ENCODE measurements at regions not wholly inside any gene's neighbourhood (a gene's known extent, or its start where the extent isn't known, plus 50 kb on each side); places are given as distances from the start of the nearest gene placed in this dataset.
"Not testable (repeated sequence)": the region's sequence is repeated elsewhere in the genome, so short reads cannot be mapped to it uniquely, and the experiment has no call there.

GRCh38 chr6:93183531-93183972, 235.8 kb downstream of the EPHA7 start:
- DNase-seq (ENCODE audit: low spot score) (no peak), ATAC-seq (no peak)

GRCh38 chr6:93182938-93183479, 236.3 kb downstream of the EPHA7 start:
- DNase-seq (ENCODE audit: low spot score) (no peak), ATAC-seq (no peak)

DNA sequence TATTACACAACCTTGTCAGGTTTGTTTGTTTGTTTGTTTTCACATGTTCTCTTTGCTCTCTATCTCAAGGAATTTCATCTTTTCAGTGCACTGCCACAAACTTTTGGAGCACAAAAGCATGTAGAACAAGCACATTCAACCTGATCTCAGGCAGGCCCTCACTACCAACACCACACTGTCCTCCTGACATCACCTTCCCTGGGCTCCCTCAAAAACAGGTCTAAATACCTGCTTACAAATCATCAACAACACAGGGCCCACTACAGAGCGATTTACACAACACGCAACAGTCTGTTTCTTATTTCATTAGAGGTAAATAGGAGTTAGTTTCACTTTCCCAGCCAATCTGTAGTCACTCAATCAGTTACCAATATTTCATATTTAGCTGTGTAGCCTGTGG, 241.4 kb downstream of the EPHA7 start:
- no peak for DNase-seq (ENCODE audit: low spot score)
- ATAC-seq, result no peak

DNA sequence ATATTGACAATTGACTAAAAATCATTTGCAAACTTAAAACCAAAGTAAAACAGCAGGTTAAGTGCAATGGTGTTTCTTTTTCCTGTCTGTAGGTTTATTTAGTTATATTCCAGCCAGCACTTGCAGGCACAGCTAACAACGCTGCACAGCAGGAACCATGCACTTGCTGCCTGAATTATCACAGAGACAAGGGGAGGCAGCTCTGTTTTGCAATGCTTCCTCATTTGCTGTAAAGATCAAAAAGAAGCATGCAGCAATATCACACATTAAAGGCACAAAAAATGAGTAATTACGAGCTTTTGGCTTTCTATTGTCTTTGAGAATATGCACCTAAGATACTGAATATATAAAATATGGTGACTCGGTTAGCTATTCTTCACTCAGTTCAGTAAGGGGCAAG, 241.9 kb downstream of the EPHA7 start:
- DNase-seq (ENCODE audit: low spot score), result no peak
- ATAC-seq, result no peak

DNA sequence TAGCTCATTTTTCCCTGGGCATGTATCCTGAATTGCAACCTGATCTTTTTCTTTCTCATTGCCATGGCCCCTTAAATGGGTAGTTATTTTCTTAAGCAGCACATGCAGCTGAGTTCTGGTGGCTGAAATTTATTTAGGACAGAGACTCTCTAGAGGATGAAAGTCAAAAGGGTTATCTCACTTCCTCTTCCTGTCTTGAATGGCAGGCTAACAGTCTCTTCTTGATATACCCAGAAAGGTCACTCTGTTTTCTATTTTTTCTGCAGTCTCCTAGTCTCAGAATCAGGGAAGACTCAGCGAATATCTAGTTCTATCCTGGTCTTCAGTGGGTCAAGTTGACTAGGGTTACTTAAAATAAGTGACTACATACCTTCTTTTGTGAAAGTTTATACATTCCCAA, 243.3 kb downstream of the EPHA7 start:
- ATAC-seq (no peak), DNase-seq (ENCODE audit: low spot score) (no peak)

GRCh38 chr6:93173573-93173972, 245.8 kb downstream of the EPHA7 start:
- not testable (repeated sequence) for DNase-seq (ENCODE audit: low spot score); ATAC-seq

- no peak for DNase-seq (ENCODE audit: low spot score)
- no peak for ATAC-seq
Measured at GRCh38 chr6:93165850-93166430, 253.4 kb downstream of the EPHA7 start.

DNA sequence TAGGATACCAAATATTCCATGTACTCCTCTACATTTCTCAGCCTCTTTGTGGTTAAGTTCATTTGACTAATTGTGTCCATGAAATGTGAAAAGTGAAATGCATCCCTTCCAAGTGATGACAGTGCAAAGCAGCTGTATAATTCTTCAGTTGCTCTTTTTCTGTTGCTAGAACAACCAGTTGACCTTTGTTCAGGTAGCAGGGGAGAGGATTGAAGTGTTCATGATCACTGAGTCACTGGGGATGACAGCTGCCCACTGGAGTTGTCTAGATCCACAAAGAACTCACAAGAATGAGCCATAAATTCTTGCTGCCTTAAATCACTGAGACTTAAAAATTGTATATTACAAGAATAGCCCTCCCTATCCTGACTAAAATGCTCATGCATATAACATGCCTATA, 254.6 kb downstream of the EPHA7 start:
- DNase-seq (ENCODE audit: low spot score) (no peak), ATAC-seq (no peak)

GRCh38 chr6:93163146-93163545, 256.2 kb downstream of the EPHA7 start:
- ATAC-seq, result no peak
- no peak for DNase-seq (ENCODE audit: low spot score)

DNA sequence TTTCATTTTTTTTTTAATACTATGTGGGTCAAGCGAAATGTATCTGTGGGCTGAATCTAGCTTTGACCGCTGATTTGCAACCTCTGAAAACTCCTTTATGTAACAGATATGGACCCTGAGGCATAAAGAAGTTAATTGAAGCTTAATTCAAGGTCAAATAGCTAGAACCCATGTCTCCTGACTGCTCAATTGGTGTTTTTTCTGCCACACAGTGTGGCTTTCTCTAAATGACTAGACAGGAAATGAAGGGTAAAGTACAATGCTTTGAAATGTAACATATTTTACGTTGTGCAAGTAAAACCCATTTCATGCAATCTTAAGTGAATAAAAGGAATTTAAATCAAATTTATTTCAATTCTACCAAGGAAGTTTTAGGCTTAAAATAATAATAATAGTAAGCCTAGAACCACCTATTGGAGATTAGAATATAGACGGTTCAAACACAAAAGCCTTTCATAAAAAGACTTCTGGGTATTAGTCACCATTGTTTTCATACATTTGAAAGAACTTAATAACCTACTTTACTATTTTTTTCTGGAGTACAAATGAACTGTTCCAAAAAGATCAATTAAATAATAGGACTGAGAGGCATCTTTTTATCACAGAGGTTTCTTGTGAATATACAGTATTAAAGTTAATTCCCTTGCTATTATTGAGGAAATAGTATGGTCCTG, 279.8 kb downstream of the EPHA7 start:
- DNase-seq (ENCODE audit: low spot score), result no peak
- ATAC-seq, result no peak

DNA sequence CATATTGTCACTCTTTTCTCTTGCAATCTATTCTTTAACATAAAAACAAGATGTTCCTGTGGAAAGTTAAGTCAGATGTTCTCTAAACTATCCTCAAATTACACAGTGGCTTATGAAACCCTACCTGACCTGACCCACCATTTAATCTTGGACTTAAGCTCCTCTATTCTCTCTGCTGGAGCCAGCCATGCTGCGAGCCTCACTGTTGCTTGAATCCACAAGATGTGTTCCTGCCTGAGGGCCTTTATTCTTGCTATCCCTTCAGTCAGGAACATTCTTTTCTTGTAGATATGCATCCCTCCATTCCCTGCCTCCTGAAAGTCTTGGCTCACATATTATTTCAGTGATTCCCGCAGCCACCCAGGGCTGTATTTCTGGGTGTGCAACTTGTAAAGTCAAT, 283.2 kb downstream of the EPHA7 start:
- ATAC-seq, result no peak

GRCh38 chr6:93124006-93124632, 295.2 kb downstream of the EPHA7 start:
- ATAC-seq (no peak), DNase-seq (ENCODE audit: low spot score) (no peak)

More for the DNA sequence above, 283.2 kb downstream of the EPHA7 start:
- DNase-seq (ENCODE audit: low spot score), result no peak

DNA sequence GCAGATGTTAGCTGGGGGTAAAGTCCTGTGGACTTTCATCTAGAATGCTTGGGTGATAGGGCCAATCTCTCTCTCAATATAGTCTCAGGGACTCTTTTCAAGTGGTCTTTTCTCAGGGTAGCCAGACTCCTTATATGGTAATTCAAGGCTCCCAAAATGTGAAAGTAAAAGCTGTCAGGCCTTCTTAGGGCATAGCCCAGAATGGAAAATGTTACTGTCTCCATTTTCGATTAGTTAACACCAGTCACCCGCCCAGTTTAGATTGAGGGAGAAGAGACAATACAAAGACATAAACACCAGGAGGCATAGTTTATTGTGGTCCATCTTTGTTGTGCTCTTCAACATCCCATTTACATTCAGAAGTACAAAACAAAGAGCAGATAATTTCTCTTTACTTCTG, 295.8 kb downstream of the EPHA7 start:
- DNase-seq (ENCODE audit: low spot score) (no peak), ATAC-seq (no peak)

- no peak for ATAC-seq
- DNase-seq (ENCODE audit: low spot score), result no peak
Measured at GRCh38 chr6:93120154-93120742, 299.1 kb downstream of the EPHA7 start.

GRCh38 chr6:93105907-93106306, 313.5 kb downstream of the EPHA7 start:
- DNase-seq (ENCODE audit: low spot score) (no peak), ATAC-seq (no peak)

GRCh38 chr6:93105017-93105416, 314.3 kb downstream of the EPHA7 start:
- DNase-seq (ENCODE audit: low spot score), result no peak
- no peak for ATAC-seq

GRCh38 chr6:93104195-93104817, 315.1 kb downstream of the EPHA7 start:
- ATAC-seq (no peak), DNase-seq (ENCODE audit: low spot score) (no peak)

DNA sequence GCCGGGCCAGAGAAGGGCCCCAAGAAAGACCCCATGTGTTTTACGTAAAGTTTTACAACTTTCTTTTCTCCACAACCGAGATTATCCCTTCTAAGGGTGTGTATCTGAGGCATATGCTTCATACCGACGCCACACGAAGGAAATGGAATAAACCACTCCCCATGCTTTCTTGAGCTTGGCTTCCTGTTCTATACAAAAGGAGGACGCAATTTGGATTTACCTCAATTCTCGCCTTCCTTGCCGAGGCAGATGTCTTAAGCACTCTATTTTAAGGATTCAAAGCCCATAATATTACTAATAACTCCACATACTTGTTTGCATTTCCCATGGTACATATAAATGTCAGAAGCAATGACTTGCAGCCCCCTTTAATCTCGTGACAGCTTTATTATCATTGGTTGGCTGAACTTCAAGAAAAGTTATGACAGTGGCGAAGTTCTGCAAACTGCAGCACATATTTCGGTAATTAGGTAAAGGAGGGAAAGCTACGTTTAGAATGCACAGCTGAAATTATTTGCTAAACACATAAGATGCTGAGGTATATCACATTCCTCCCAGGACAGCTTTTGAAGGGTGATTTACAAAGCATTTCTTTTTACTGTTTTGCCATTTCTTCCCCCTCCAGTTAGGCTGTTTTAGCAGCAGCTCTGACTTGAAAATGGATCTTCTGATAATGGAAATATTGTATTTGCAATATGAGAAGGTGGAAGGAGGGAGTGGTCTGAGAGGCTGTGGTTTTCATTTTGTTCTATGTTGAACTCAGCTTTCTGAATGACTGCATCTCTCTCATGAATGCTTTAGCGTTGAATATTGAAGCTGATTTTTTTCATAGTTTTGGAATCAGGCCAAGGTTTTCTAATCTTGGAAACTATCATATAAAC, 330.5 kb downstream of the EPHA7 start:
- ATAC-seq (no peak), DNase-seq (ENCODE audit: low spot score) (no peak)

GRCh38 chr6:93087606-93088005, 331.8 kb downstream of the EPHA7 start:
- DNase-seq (ENCODE audit: low spot score) (no peak), ATAC-seq (no peak)

DNA sequence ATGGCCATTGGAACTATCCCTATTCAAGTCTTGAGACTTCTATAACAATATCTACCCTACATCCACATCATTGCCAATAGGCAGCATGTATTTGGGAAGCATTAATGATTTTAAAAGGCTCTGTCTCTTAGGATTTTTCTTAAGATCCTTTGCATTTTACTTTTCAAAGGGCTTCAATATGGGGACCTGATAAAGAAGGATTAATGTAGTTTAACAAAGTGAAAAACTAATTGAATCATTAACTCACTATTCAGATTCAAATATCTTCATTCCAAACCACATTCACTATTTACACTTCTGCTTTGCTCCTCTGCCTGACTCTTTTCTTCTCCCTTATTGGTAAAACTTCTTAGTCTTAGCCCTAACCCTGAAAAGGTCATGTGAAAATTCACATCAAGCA, 333.0 kb downstream of the EPHA7 start:
- DNase-seq (ENCODE audit: low spot score), result no peak
- ATAC-seq, result no peak
